Renal cortex interstitium (tissue), 11 donors: ENCODE measurements at regions not wholly inside any gene's neighbourhood (a gene's known extent, or its start where the extent isn't known, plus 50 kb on each side); places are given as distances from the start of the nearest gene placed in this dataset.

ENCODE experiments used
- DNase-seq, 11 donors: peaks; one replicate each; pipeline ENCODE4 v3.0.0-alpha.2; 2013; ENCODE audit warnings: low read depth in 9 of 11, low spot score in 4 of 11; ENCODE audit errors: extremely low read depth in 1 of 11

GRCh38 chr2:187017438-187017837 lies 168.5 kb upstream of the ZSWIM2 start:
- DNase-seq, result no peak

GRCh38 chr2:187013058-187013457 lies 164.1 kb upstream of the ZSWIM2 start:
- DNase-seq, result no peak

- DNase-seq, result no peak
Observed at GRCh38 chr2:187011206-187011832, 162.3 kb upstream of the ZSWIM2 start.

GRCh38 chr2:187009483-187010239 lies 160.7 kb upstream of the ZSWIM2 start:
- no peak for DNase-seq

GRCh38 chr2:187008111-187008510 lies 159.1 kb upstream of the ZSWIM2 start:
- DNase-seq, result no peak

GRCh38 chr2:187003611-187004010 lies 154.6 kb upstream of the ZSWIM2 start:
- DNase-seq, result no peak

- DNase-seq, result no peak
Observed at GRCh38 chr2:187003038-187003554, 154.1 kb upstream of the ZSWIM2 start.

- no peak for DNase-seq
Observed at GRCh38 chr2:187002242-187002641, 153.3 kb upstream of the ZSWIM2 start.

- no peak for DNase-seq
Observed at GRCh38 chr2:187001248-187001647, 152.3 kb upstream of the ZSWIM2 start.

GRCh38 chr2:186995092-186995491 lies 146.1 kb upstream of the ZSWIM2 start:
- DNase-seq, result no peak

GRCh38 chr2:186992597-186992996 lies 143.6 kb upstream of the ZSWIM2 start:
- DNase-seq, result no peak

- DNase-seq, result no peak
Observed at GRCh38 chr2:186991766-186992417, 142.9 kb upstream of the ZSWIM2 start.

GRCh38 chr2:186984966-186985365 lies 136.0 kb upstream of the ZSWIM2 start:
- no peak for DNase-seq

GRCh38 chr2:186984481-186984880 lies 135.5 kb upstream of the ZSWIM2 start:
- DNase-seq, result no peak

- no peak for DNase-seq
Observed at GRCh38 chr2:186980787-186981550, 132.0 kb upstream of the ZSWIM2 start.

GRCh38 chr2:186980117-186980442 lies 131.1 kb upstream of the ZSWIM2 start:
- no peak for DNase-seq

GRCh38 chr2:186979439-186980116 lies 130.6 kb upstream of the ZSWIM2 start:
- DNase-seq, result no peak

- DNase-seq, result no peak
Observed at GRCh38 chr2:186977433-186978045, 128.6 kb upstream of the ZSWIM2 start.

- DNase-seq, result no peak
Observed at GRCh38 chr2:186976329-186976728, 127.4 kb upstream of the ZSWIM2 start.
